ENCODE measurements at regions not wholly inside any gene's neighbourhood (a gene's known extent, or its start where the extent isn't known, plus 50 kb on each side); places are given as distances from the start of the nearest gene placed in this dataset.

- Histone ChIP-seq H3K79me2 (ENCODE audit: insufficient read depth, low read length) (no peaks in the 10 kb centered on the region), H3K27ac (ENCODE audit: low read length) (no peak overlapping the region), H3K4me2 (ENCODE audit: insufficient read depth, low read length) (no peak overlapping the region), H4K20me1 (ENCODE audit: insufficient read depth, low read length) (no peaks in the 10 kb centered on the region), H3K4me3 (ENCODE audit: low read depth in 1 of 2, low read length in 2 of 2) (no peak overlapping the region), H2AFZ (ENCODE audit: low read depth, low read length) (no peak overlapping the region), H3K27me3 (ENCODE audit: insufficient read depth, low read length, poor library complexity) (no peaks in the 10 kb centered on the region), H3K9ac (ENCODE audit: low read depth, low read length) (no peak overlapping the region), H3K4me1 (ENCODE audit: insufficient read depth, low read length) (no peaks in the 10 kb centered on the region), H3K9me3 (ENCODE audit: insufficient read depth, low read length, severe bottlenecking) (no peaks in the 10 kb centered on the region), H3K36me3 (ENCODE audit: insufficient read depth, low read length) (no peaks in the 10 kb centered on the region)
- ATAC-seq (ENCODE audit: insufficient read depth, low read depth): no peak
- no peak for TF ChIP-seq CTCF (IDR thresholded peaks at IDR 0.05; ENCODE audit: borderline replicate concordance, extremely low read depth, low read length, poor library complexity, severe bottlenecking)
- TF ChIP-seq EZH2 (IDR thresholded peaks at IDR 0.05; ENCODE audit: borderline replicate concordance, low read depth, low read length, severe bottlenecking): no peak
- DNase-seq: no peak
These were observed 164.4 kb downstream of the ARL4A start for GRCh38 chr7:12851841-12852240.

GRCh38 chr7:12855036-12855435 lies 167.6 kb downstream of the ARL4A start:
- DNase-seq (no peak), ATAC-seq (ENCODE audit: insufficient read depth, low read depth) (no peak)
- H2AFZ ChIP-seq (ENCODE audit: low read depth, low read length): no peak overlapping the region
- H3K4me3 ChIP-seq (ENCODE audit: low read depth in 1 of 2, low read length in 2 of 2): no peak overlapping the region
- no peaks in the 10 kb centered on the region for H3K79me2 ChIP-seq (ENCODE audit: insufficient read depth, low read length)
- no peak overlapping the region for H3K4me2 ChIP-seq (ENCODE audit: insufficient read depth, low read length)
- H3K27me3 ChIP-seq (ENCODE audit: insufficient read depth, low read length, poor library complexity): no peaks in the 10 kb centered on the region
- TF ChIP-seq CTCF (IDR thresholded peaks at IDR 0.05; ENCODE audit: borderline replicate concordance, extremely low read depth, low read length, poor library complexity, severe bottlenecking) (no peak), EZH2 (IDR thresholded peaks at IDR 0.05; ENCODE audit: borderline replicate concordance, low read depth, low read length, severe bottlenecking) (no peak)
- H3K36me3 ChIP-seq (ENCODE audit: insufficient read depth, low read length): no peaks in the 10 kb centered on the region
- H3K4me1 ChIP-seq (ENCODE audit: insufficient read depth, low read length): no peaks in the 10 kb centered on the region
- no peaks in the 10 kb centered on the region for H3K9me3 ChIP-seq (ENCODE audit: insufficient read depth, low read length, severe bottlenecking)
- no peak overlapping the region for H3K9ac ChIP-seq (ENCODE audit: low read depth, low read length)
- H3K27ac ChIP-seq (ENCODE audit: low read length): no peak overlapping the region
- H4K20me1 ChIP-seq (ENCODE audit: insufficient read depth, low read length): no peaks in the 10 kb centered on the region

- no peaks in the 10 kb centered on the region for H3K27me3 ChIP-seq (ENCODE audit: insufficient read depth, low read length, poor library complexity)
- TF ChIP-seq EZH2 (IDR thresholded peaks at IDR 0.05; ENCODE audit: borderline replicate concordance, low read depth, low read length, severe bottlenecking) (no peak), CTCF (IDR thresholded peaks at IDR 0.05; ENCODE audit: borderline replicate concordance, extremely low read depth, low read length, poor library complexity, severe bottlenecking) (no peak)
- H3K27ac ChIP-seq (ENCODE audit: low read length): no peak overlapping the region
- no peak overlapping the region for H3K4me2 ChIP-seq (ENCODE audit: insufficient read depth, low read length)
- H3K79me2 ChIP-seq (ENCODE audit: insufficient read depth, low read length): no peaks in the 10 kb centered on the region
- no peak overlapping the region for H3K4me3 ChIP-seq (ENCODE audit: low read depth in 1 of 2, low read length in 2 of 2)
- no peaks in the 10 kb centered on the region for H3K36me3 ChIP-seq (ENCODE audit: insufficient read depth, low read length)
- no peak for DNase-seq
- H4K20me1 ChIP-seq (ENCODE audit: insufficient read depth, low read length): no peaks in the 10 kb centered on the region
- no peaks in the 10 kb centered on the region for H3K9me3 ChIP-seq (ENCODE audit: insufficient read depth, low read length, severe bottlenecking)
- no peak overlapping the region for H2AFZ ChIP-seq (ENCODE audit: low read depth, low read length)
- ATAC-seq (ENCODE audit: insufficient read depth, low read depth): no peak
- H3K9ac ChIP-seq (ENCODE audit: low read depth, low read length): no peak overlapping the region
- H3K4me1 ChIP-seq (ENCODE audit: insufficient read depth, low read length): no peaks in the 10 kb centered on the region
These were observed 172.3 kb downstream of the ARL4A start for GRCh38 chr7:12859761-12860160.

GRCh38 chr7:12861070-12861469 lies 173.6 kb downstream of the ARL4A start:
- no peak for DNase-seq
- no peaks in the 10 kb centered on the region for H3K79me2 ChIP-seq (ENCODE audit: insufficient read depth, low read length)
- H3K9me3 ChIP-seq (ENCODE audit: insufficient read depth, low read length, severe bottlenecking): no peaks in the 10 kb centered on the region
- no peak overlapping the region for H3K9ac ChIP-seq (ENCODE audit: low read depth, low read length)
- H3K4me1 ChIP-seq (ENCODE audit: insufficient read depth, low read length): no peaks in the 10 kb centered on the region
- H3K4me2 ChIP-seq (ENCODE audit: insufficient read depth, low read length): no peak overlapping the region
- no peak for TF ChIP-seq EZH2 (IDR thresholded peaks at IDR 0.05; ENCODE audit: borderline replicate concordance, low read depth, low read length, severe bottlenecking)
- TF ChIP-seq CTCF (IDR thresholded peaks at IDR 0.05; ENCODE audit: borderline replicate concordance, extremely low read depth, low read length, poor library complexity, severe bottlenecking): no peak
- no peaks in the 10 kb centered on the region for H3K36me3 ChIP-seq (ENCODE audit: insufficient read depth, low read length)
- no peak for ATAC-seq (ENCODE audit: insufficient read depth, low read depth)
- H2AFZ ChIP-seq (ENCODE audit: low read depth, low read length): no peak overlapping the region
- H3K4me3 ChIP-seq (ENCODE audit: low read depth in 1 of 2, low read length in 2 of 2): no peak overlapping the region
- no peaks in the 10 kb centered on the region for H3K27me3 ChIP-seq (ENCODE audit: insufficient read depth, low read length, poor library complexity)
- H4K20me1 ChIP-seq (ENCODE audit: insufficient read depth, low read length): no peaks in the 10 kb centered on the region
- no peak overlapping the region for H3K27ac ChIP-seq (ENCODE audit: low read length)

Measured in DND-41 (cell line).